Astrocyte of the hippocampus (primary cell): ENCODE measurements at regions not wholly inside any gene's neighbourhood (a gene's known extent, or its start where the extent isn't known, plus 50 kb on each side); places are given as distances from the start of the nearest gene placed in this dataset.
A peak's percentile ranks its signal among the peaks of the same experiment; 100 is the strongest.

Experiments used
- DNase-seq: peaks from one replicate; pipeline ENCODE4 v3.0.0; 2011; ENCODE audit warnings: low read depth, low spot score

DNA sequence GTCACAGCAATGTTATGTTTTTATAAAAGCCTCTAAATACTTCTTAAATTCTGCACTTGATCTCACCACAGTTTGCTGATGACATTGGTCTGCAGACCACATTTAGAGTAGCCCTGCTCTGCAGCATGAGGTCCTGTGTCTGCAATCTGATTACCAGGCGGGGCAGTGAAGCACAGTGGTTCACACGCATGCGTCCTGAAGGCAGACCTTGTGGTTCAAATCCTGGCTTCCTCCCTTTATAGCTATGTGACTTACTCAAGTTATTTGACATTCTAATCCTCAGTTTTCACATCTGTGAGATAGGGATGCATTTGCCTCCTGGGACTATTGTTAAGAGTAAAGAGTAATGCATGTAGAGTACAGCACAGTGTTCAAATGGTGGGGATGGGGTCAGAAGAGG is 50.3 kb downstream of the BMAL2 start:
- DNase-seq, result no peak

DNA sequence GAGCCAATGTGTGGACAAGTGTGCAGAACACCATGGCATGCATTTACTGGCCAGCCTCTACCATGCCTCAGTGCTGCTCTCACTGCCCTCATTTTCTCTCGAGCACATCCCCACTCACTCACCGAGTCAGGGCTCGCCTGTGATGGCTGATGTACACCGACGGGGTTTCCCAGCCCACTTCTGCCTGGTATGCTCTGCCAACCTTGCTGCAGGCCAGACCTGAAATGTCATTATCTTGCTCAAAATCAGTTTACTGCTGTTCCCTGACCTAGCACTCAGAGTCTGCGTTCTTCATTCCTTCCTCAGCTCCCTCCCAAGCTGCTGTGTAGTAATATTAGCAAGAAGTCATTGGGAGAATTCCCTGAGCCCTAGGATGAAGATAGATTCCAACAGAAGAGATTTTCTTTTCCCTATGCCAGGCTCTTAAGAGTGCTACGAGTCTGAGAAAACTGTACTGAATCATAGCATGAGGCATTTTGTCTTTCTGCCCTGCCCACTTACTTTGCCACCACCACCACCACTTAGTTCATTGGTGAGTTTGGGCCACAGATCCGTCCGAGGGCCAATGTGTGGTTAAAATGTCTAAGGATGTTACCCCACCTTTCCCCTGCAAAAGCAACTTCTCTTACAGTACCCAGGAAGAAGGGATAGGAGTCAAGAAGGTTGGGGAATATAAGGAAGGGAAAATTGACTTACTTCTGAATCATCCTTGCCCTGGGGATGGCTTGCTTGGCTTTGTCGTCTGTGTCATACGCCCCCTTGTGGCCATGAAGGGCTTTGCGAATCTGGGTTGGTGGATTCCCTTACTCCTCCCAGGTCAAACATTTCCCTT is 51.0 kb downstream of the BMAL2 start:
- DNase-seq, result peak; percentile 86

DNA sequence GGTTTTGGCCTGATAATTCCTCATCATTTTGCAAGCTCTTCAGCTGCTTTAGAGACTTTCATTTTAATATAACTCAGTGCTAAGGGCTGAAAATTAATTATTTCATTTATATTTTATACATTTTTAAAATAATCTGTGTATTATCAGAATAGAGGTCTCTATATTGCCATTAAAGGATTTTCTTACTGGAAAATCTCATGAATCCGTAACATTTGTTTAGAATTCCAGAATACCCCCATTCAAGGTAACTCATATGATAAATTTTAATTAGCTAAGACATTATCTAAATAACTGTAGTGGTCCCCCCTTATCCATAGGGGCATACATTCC is 51.6 kb downstream of the BMAL2 start:
- no peak for DNase-seq

DNA sequence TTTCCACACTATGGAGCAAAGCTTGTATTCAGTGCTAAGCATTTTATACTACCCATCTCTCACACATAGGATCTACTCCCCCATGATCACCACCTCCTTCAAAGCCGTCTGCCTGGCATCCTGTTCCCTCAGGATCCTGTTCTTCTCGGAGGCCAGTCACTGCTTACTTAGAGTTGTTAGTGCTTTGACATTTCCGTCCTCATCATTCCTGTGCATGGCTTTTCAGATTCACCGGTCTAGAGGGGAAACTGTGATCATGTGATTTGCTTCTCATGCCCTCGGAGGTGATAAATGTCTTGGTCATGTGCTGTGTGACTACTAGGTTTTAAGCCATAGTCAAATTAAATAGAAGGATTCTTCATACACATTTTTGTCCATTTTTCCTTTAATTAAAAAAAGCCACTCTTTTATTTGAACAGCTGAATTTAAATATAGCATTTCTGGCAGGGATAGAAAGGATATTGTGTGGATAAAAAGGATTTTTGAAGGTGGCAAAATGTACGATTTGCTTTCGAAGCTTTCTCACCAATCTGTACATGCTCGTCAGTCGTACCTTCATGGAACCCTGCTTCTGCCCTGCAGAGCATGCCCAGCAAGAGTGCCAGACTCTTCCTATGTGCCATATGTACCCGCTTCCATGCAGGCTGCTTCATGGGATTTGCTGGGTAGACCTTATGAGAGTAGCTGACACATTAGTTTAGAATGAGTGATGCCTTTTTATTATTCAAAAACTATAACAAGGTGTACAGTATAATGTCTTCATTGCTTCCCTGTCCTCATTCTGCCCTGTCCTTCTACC is 53.3 kb downstream of the BMAL2 start:
- DNase-seq, result no peak

DNA sequence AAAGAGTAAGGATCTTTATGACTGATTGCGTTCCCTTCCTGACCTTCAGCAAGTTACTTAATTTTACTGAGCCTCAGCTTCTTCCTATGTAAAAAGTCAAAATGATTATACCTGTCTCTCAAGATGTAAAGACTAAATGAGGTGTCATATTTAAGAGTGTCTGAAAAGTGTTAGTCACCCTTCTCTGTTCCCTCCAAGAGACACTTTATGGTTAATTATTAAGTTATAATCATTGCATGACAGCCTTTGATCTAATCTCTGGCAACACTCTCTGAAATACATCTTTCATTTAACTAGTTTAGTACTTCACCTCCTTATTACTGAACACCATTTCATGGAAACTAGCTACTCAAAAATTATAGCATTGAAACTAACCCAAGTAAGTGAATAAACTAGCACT is 54.8 kb downstream of the BMAL2 start:
- DNase-seq, result no peak

DNA sequence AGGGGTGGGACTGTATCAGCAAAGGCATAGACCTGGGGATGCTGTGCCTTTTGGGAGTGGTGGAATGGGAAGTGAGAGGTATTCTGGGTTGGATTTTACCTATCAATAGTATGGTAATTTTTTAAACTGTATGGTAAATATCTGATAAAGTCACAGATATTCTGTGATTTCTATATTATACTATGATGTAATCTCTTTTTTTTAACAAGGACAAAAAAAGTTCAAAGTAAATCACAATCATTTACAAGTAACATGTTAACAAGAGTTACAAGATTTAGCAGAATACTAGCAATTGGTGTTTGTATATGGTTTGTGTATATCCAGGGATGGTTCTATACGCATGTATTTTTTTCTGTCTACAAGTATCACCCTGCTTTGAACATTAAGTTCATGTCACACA is 56.0 kb downstream of the BMAL2 start:
- DNase-seq, result no peak

DNA sequence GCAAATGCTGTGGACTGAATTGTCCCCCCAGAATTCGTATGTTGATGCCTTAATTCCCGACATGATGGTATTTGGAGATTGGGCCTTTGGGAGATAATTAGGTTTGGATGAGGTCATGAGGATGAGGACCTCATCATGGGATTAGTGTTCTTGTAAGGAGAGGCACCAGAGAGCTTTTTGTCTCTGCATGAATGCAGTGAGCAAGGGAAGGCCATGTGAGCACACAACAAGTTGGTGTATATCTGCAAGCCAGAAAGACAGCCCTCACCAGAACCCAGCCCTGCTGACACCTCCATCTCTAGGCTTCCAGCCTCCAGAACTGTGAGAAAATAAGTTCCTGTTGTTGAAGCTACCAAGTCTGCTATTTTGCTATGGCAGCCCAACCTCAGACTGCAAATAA is 51.9 kb upstream of the SMCO2 start:
- no peak for DNase-seq

DNA sequence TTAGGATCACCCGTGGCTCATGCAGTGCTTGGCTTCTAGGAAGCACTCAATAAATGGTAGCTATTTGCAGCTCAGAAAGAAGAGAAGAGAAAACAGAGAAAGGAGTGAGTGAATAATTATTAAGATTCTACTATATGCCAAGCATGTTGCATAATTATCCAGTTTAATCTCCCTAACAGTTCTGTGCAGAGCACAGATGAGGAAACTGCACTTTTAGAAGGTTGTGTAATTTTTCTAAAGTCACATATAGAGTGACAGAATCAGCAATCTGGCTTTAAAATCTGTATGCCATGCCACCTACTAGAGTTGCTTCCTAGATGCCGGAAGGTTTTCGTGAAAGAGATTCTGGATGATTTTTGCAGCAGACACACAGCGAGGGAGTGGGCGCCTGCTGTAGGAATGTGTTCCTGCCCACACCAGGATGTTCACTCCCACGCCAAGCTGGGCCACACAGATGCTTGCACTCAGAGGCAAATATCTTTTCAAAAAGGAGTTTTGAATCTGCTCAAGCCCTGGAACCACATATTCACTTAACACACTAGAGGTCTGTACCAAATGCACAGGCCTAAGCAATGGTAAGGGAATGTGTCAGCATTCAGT is 50.2 kb upstream of the SMCO2 start:
- no peak for DNase-seq
